Prostate gland (tissue), 2 donors: ENCODE measurements at regions not wholly inside any gene's neighbourhood (a gene's known extent, or its start where the extent isn't known, plus 50 kb on each side); places are given as distances from the start of the nearest gene placed in this dataset.

Experiments
- DNase-seq: peaks from one replicate; pipeline ENCODE4 v3.0.0-alpha.2; 2019; ENCODE audit warnings: low spot score
- H3K27ac ChIP-seq, 2 donors: fragments of 200-600 bp; sonication (generic); 2 replicates each; pipeline ENCODE4 v1.5.1; 2017 to 2019
- H3K27me3 ChIP-seq: fragments of 200-600 bp; sonication (generic); replicated peaks from 2 replicates; pipeline ENCODE4 v1.5.1; 2019; ENCODE audit not compliant: insufficient read depth
- H3K36me3 ChIP-seq, 2 donors: fragments of 200-600 bp; sonication (generic); 1 replicate in 1 of 2; 2 replicates in 1 of 2; pipeline versions ENCODE4 v1.5.1 to v1.8.1; 2017 to 2019
- H3K4me1 ChIP-seq: fragments of 200-600 bp; sonication (generic); replicated peaks from 2 replicates; pipeline ENCODE4 v1.5.1; 2019
- H3K4me3 ChIP-seq, 2 donors: fragments of 200-600 bp; sonication (generic); 2 replicates each; pipeline ENCODE4 v1.5.1; 2017 to 2019
- H3K9me3 ChIP-seq: fragments of 200-600 bp; sonication (generic); 2 replicates; pipeline ENCODE4 v1.5.1; 2017
- CTCF ChIP-seq, 4 experiments: fragments of 200-600 bp in 2 of 4; fragments of 450-650 bp in 2 of 4; sonication (generic) in 2 of 4; IDR thresholded peaks; 1 replicate in 3 of 4; 2 replicates in 1 of 4; pipeline ENCODE4 v1.5.1; 2016 to 2019; ENCODE audit warnings: antibody characterized with exemption in 4 of 4, mild to moderate bottlenecking in 2 of 4, moderate library complexity in 2 of 4
- POLR2A ChIP-seq: fragments of 450-650 bp; IDR thresholded peaks from one replicate; pipeline ENCODE4 v1.6.1; 2016; ENCODE audit warnings: antibody characterized with exemption, mild to moderate bottlenecking
- POLR2AphosphoS5 ChIP-seq: sonication (generic); formaldehyde crosslinking; IDR thresholded peaks from one replicate; pipeline ENCODE4 v1.6.1; 2017; ENCODE audit warnings: antibody characterized with exemption
- WGBS: methylation state at CpG from one replicate; pipeline ENCODE4 v1.1.5; 2018; 5-methylcytosine and 5-hydroxymethylcytosine counted together
- intact Hi-C: fragments of 100-400 bp; cut with DNase I; formaldehyde crosslinking; loops from one replicate; pipeline ENCODE4 v1.14.2; 2022

- Histone ChIP-seq H3K4me1 (no peaks in the 10 kb centered on the region), H3K27ac (no peak overlapping the region), H3K36me3 (no peaks in the 10 kb centered on the region), H3K4me3 (no peak overlapping the region), H3K27me3 (no peaks in the 10 kb centered on the region), H3K9me3 (no peaks in the 10 kb centered on the region)
- intact Hi-C loops, result no loop called here
- TF ChIP-seq POLR2AphosphoS5, result no peak
- no peak for TF ChIP-seq POLR2A
- TF ChIP-seq CTCF (IDR thresholded peaks at IDR 0.05), result no peak
- DNase-seq, result no peak
- 19% methylated on average over 2 of the region's 2 CpGs for WGBS
These were observed 52.0 kb upstream of the OSBPL8 start for GRCh38 chr12:76611533-76611932.

- no peaks in the 10 kb centered on the region for H3K9me3 ChIP-seq
- no peak overlapping the region for H3K4me3 ChIP-seq
- no peaks in the 10 kb centered on the region for H3K27me3 ChIP-seq
- no peaks in the 10 kb centered on the region for H3K4me1 ChIP-seq
- TF ChIP-seq POLR2A, result no peak
- no peak for TF ChIP-seq POLR2AphosphoS5
- no peak for TF ChIP-seq CTCF (IDR thresholded peaks at IDR 0.05)
- no peaks in the 10 kb centered on the region for H3K36me3 ChIP-seq
- intact Hi-C loops, result no loop called here
- H3K27ac ChIP-seq, result no peak overlapping the region
- whole genome bisulfite sequencing, result 90% methylated on average over 2 of the region's 2 CpGs
- DNase-seq, result no peak
These were observed 54.8 kb upstream of the OSBPL8 start for GRCh38 chr12:76614364-76614763.

DNA sequence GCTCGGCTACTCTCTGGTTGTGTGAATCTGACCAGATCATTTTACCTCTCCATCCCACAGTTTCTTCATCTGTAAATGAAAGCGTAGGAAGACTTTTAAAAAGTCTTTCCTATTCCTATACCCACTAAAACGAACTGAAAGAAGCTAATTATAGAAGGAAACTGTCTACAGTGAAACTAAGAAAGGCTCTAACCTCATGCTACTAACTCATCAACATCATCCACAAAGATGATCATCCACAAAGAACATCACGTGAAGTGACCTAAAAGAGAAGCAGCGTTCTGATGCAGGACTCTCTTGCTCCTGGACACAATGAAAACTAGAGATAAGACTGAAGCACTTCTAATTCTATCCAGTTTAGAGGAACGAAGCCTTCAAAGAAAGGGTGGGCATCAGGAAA lies 58.5 kb upstream of the OSBPL8 start:
- H3K36me3 ChIP-seq, result no peaks in the 10 kb centered on the region
- TF ChIP-seq POLR2AphosphoS5, result no peak
- no peak for TF ChIP-seq CTCF (IDR thresholded peaks at IDR 0.05)
- TF ChIP-seq POLR2A, result no peak
- intact Hi-C loops, result loop anchor here (2.0 kb wide), 1 partner anchor 391 kb away; no protein-coding TSS in a partner anchor
- H3K4me1 ChIP-seq, result no peaks in the 10 kb centered on the region
- WGBS, result 89% methylated on average over 6 of the region's 6 CpGs
- H3K4me3 ChIP-seq, result no peak overlapping the region
- no peaks in the 10 kb centered on the region for H3K9me3 ChIP-seq
- DNase-seq, result no peak
- H3K27me3 ChIP-seq, result no peaks in the 10 kb centered on the region
- H3K27ac ChIP-seq, result no peak overlapping the region

GRCh38 chr12:76621582-76622024 lies 62.0 kb upstream of the OSBPL8 start:
- peak; percentile 67 for DNase-seq
- intact Hi-C loops, result loop anchor here (1.0 kb wide), 1 partner anchor 170 kb away; no protein-coding TSS in a partner anchor
- WGBS, result 6% methylated on average over 1 of the region's 1 CpG
- Histone ChIP-seq H3K4me3 (no peak overlapping the region), H3K4me1 (no peaks in the 10 kb centered on the region), H3K27me3 (no peaks in the 10 kb centered on the region), H3K9me3 (no peaks in the 10 kb centered on the region), H3K27ac (no peak overlapping the region), H3K36me3 (no peaks in the 10 kb centered on the region)
- TF ChIP-seq POLR2AphosphoS5, result peak; percentile 67
- peak; percentile 84 to 96 (median 94) for TF ChIP-seq CTCF (IDR thresholded peaks at IDR 0.05)
- no peak for TF ChIP-seq POLR2A

GRCh38 chr12:76622351-76622750 lies 62.8 kb upstream of the OSBPL8 start:
- WGBS, result 75% methylated on average over 5 of the region's 5 CpGs
- no peak for DNase-seq
- no peaks in the 10 kb centered on the region for H3K4me1 ChIP-seq
- no peaks in the 10 kb centered on the region for H3K27me3 ChIP-seq
- no peaks in the 10 kb centered on the region for H3K36me3 ChIP-seq
- TF ChIP-seq POLR2A (no peak), POLR2AphosphoS5 (no peak), CTCF (IDR thresholded peaks at IDR 0.05) (no peak)
- H3K9me3 ChIP-seq, result no peaks in the 10 kb centered on the region
- intact Hi-C loops, result no loop called here
- no peak overlapping the region for H3K27ac ChIP-seq
- H3K4me3 ChIP-seq, result no peak overlapping the region
